Fibroblast of lung (primary cell): ENCODE measurements at regions not wholly inside any gene's neighbourhood (a gene's known extent, or its start where the extent isn't known, plus 50 kb on each side); places are given as distances from the start of the nearest gene placed in this dataset.

Experiments used
- DNase-seq, 2 donors: peaks; one replicate each; pipeline versions ENCODE4 v3.0.0 to v3.0.0-alpha.2; 2010; ENCODE audit warnings: low read depth in 2 of 2
- H2AFZ ChIP-seq: 2 replicates; pipeline ENCODE4 v1.5.1; 2012; ENCODE audit warnings: low read length, control low read depth, inconsistent platforms
- H3K27ac ChIP-seq: 2 replicates; pipeline ENCODE4 v1.5.1; 2011; ENCODE audit warnings: low read length, control low read depth; ENCODE audit not compliant: insufficient read depth
- H3K27me3 ChIP-seq: 2 replicates; pipeline ENCODE4 v1.5.1; 2011; ENCODE audit warnings: mild to moderate bottlenecking, low read length; ENCODE audit not compliant: control insufficient read depth, insufficient read depth
- H3K36me3 ChIP-seq: 2 replicates; pipeline ENCODE4 v1.5.1; 2011; ENCODE audit warnings: low read length; ENCODE audit not compliant: control insufficient read depth, insufficient read depth
- H3K4me1 ChIP-seq: 2 replicates; pipeline ENCODE4 v1.5.1; 2011; ENCODE audit warnings: low read length; ENCODE audit not compliant: control insufficient read depth, insufficient read depth; ENCODE audit errors: extremely low read depth
- H3K4me2 ChIP-seq: 2 replicates; pipeline ENCODE4 v1.5.1; 2011; ENCODE audit warnings: low read length, control low read depth; ENCODE audit not compliant: insufficient read depth; ENCODE audit errors: extremely low read depth
- H3K4me3 ChIP-seq, 4 experiments: fragments of 200-600 bp in 1 of 4; sonication (generic) in 1 of 4; replicated peaks in 1 of 4; 2 replicates each; pipeline ENCODE4 v1.5.1; 2011 to 2016; ENCODE audit warnings: low read length in 4 of 4, low read depth in 3 of 4, mild to moderate bottlenecking in 3 of 4, control low read depth in 2 of 4, inconsistent platforms in 1 of 4, mixed read lengths in 1 of 4; ENCODE audit not compliant: insufficient read depth in 1 of 4; ENCODE audit errors: control extremely low read depth in 1 of 4
- H3K79me2 ChIP-seq: 2 replicates; pipeline ENCODE4 v1.5.1; 2012; ENCODE audit warnings: mild to moderate bottlenecking, low read length, inconsistent platforms; ENCODE audit not compliant: control insufficient read depth, insufficient read depth
- H3K9ac ChIP-seq: 2 replicates; pipeline ENCODE4 v1.5.1; 2011; ENCODE audit warnings: mild to moderate bottlenecking, low read length, control low read depth; ENCODE audit not compliant: insufficient read depth
- H3K9me3 ChIP-seq: 2 replicates; pipeline ENCODE4 v1.5.1; 2012; ENCODE audit warnings: low read depth, low read length; ENCODE audit not compliant: control insufficient read depth, insufficient read depth
- H4K20me1 ChIP-seq: 2 replicates; pipeline ENCODE4 v1.5.1; 2011; ENCODE audit warnings: low read length; ENCODE audit not compliant: control insufficient read depth, insufficient read depth; ENCODE audit errors: extremely low read depth
- CTCF ChIP-seq, 2 donors: IDR thresholded peaks in 1 of 2; conservative IDR thresholded peaks in 1 of 2; 1 replicate in 1 of 2; 2 replicates in 1 of 2; pipeline ENCODE4 v1.5.1; 2011 to 2012; ENCODE audit warnings: low read length in 2 of 2, control low read depth in 1 of 2, inconsistent platforms in 1 of 2, low read depth in 1 of 2, mild to moderate bottlenecking in 1 of 2
- EZH2 ChIP-seq: IDR thresholded peaks from 2 replicates; pipeline ENCODE4 v1.5.1; 2012; ENCODE audit warnings: low read length, control low read depth, mild to moderate bottlenecking; ENCODE audit errors: missing control alignments

GRCh38 chr10:53069013-53069412 lies 296.4 kb upstream of the MBL2 start:
- no peak for DNase-seq
- H3K4me2 ChIP-seq, result no peak overlapping the region
- H4K20me1 ChIP-seq, result no peaks in the 10 kb centered on the region
- H3K9me3 ChIP-seq, result no peaks in the 10 kb centered on the region
- H2AFZ ChIP-seq, result no peak overlapping the region
- H3K36me3 ChIP-seq, result no peaks in the 10 kb centered on the region
- no peak overlapping the region for H3K4me3 ChIP-seq
- no peaks in the 10 kb centered on the region for H3K4me1 ChIP-seq
- H3K27me3 ChIP-seq, result no peaks in the 10 kb centered on the region
- H3K79me2 ChIP-seq, result no peaks in the 10 kb centered on the region
- no peak for TF ChIP-seq EZH2
- no peak for TF ChIP-seq CTCF (conservative IDR thresholded peaks at IDR 0.05 in 1 of 2, IDR thresholded peaks at IDR 0.05 in 1 of 2; ENCODE audit: low read depth in 1 of 2, low read length in 2 of 2)
- no peak overlapping the region for H3K9ac ChIP-seq
- H3K27ac ChIP-seq, result no peak overlapping the region

GRCh38 chr10:53064614-53065013 lies 292.0 kb upstream of the MBL2 start:
- H3K79me2 ChIP-seq, result no peaks in the 10 kb centered on the region
- no peak overlapping the region for H3K4me2 ChIP-seq
- H3K9me3 ChIP-seq, result no peaks in the 10 kb centered on the region
- H3K4me1 ChIP-seq, result no peaks in the 10 kb centered on the region
- H3K27ac ChIP-seq, result no peak overlapping the region
- H3K27me3 ChIP-seq, result no peaks in the 10 kb centered on the region
- no peak for DNase-seq
- H3K36me3 ChIP-seq, result no peaks in the 10 kb centered on the region
- no peak overlapping the region for H3K4me3 ChIP-seq
- no peak for TF ChIP-seq CTCF (conservative IDR thresholded peaks at IDR 0.05 in 1 of 2, IDR thresholded peaks at IDR 0.05 in 1 of 2; ENCODE audit: low read depth in 1 of 2, low read length in 2 of 2)
- no peak for TF ChIP-seq EZH2
- no peak overlapping the region for H2AFZ ChIP-seq
- no peak overlapping the region for H3K9ac ChIP-seq
- no peaks in the 10 kb centered on the region for H4K20me1 ChIP-seq

GRCh38 chr10:53063805-53064204 lies 291.2 kb upstream of the MBL2 start:
- Histone ChIP-seq H3K9ac (no peak overlapping the region), H3K79me2 (no peaks in the 10 kb centered on the region), H3K27me3 (no peaks in the 10 kb centered on the region), H3K9me3 (no peaks in the 10 kb centered on the region), H3K4me2 (no peak overlapping the region), H3K4me1 (no peaks in the 10 kb centered on the region), H3K36me3 (no peaks in the 10 kb centered on the region), H3K4me3 (no peak overlapping the region), H3K27ac (no peak overlapping the region), H4K20me1 (no peaks in the 10 kb centered on the region), H2AFZ (no peak overlapping the region)
- no peak for DNase-seq
- TF ChIP-seq EZH2 (no peak), CTCF (conservative IDR thresholded peaks at IDR 0.05 in 1 of 2, IDR thresholded peaks at IDR 0.05 in 1 of 2; ENCODE audit: low read depth in 1 of 2, low read length in 2 of 2) (no peak)
